Breast epithelium (tissue), 3 donors: ENCODE measurements at regions not wholly inside any gene's neighbourhood (a gene's known extent, or its start where the extent isn't known, plus 50 kb on each side); places are given as distances from the start of the nearest gene placed in this dataset.

Experiments
- CTCF ChIP-seq, 3 donors: fragments of 450-650 bp; IDR thresholded peaks; one replicate each; pipeline ENCODE4 v1.5.1; 2016 to 2017; ENCODE audit warnings: antibody characterized with exemption in 3 of 3, mild to moderate bottlenecking in 3 of 3, moderate library complexity in 3 of 3
- POLR2AphosphoS5 ChIP-seq, 3 donors: sonication (generic); formaldehyde crosslinking; IDR thresholded peaks; one replicate each; pipeline ENCODE4 v1.6.1; 2017; ENCODE audit warnings: antibody characterized with exemption in 3 of 3

GRCh38 chr12:72089678-72090077 is 151.0 kb downstream of the TPH2 start:
- no peak for TF ChIP-seq CTCF (IDR thresholded peaks at IDR 0.05)
- no peak for TF ChIP-seq POLR2AphosphoS5 (IDR thresholded peaks at IDR 0.05)
